ENCODE measurements at regions not wholly inside any gene's neighbourhood (a gene's known extent, or its start where the extent isn't known, plus 50 kb on each side); places are given as distances from the start of the nearest gene placed in this dataset.
"Not testable (repeated sequence)": the region's sequence is repeated elsewhere in the genome, so short reads cannot be mapped to it uniquely, and the experiment has no call there.

- no peak for DNase-seq (ENCODE audit: low read depth)
These were observed 624.2 kb upstream of the SPRY2 start for GRCh38 chr13:80965097-80965496.

GRCh38 chr13:80962855-80963254 lies 621.9 kb upstream of the SPRY2 start:
- DNase-seq (ENCODE audit: low read depth), result peak; percentile 46

GRCh38 chr13:80962173-80962572 lies 621.2 kb upstream of the SPRY2 start:
- no peak for DNase-seq (ENCODE audit: low read depth)

- no peak for DNase-seq (ENCODE audit: low read depth)
These were observed 616.2 kb upstream of the SPRY2 start for GRCh38 chr13:80957019-80957655.

- peak; percentile 70 for DNase-seq (ENCODE audit: low read depth)
These were observed 614.6 kb upstream of the SPRY2 start for GRCh38 chr13:80955501-80955900.

- no peak for DNase-seq (ENCODE audit: low read depth)
These were observed 611.2 kb upstream of the SPRY2 start for GRCh38 chr13:80952158-80952557.

- DNase-seq (ENCODE audit: low read depth), result no peak
These were observed 605.3 kb upstream of the SPRY2 start for GRCh38 chr13:80946008-80946802.

GRCh38 chr13:80945328-80945727 lies 604.4 kb upstream of the SPRY2 start:
- no peak for DNase-seq (ENCODE audit: low read depth)

- DNase-seq (ENCODE audit: low read depth), result no peak
These were observed 598.7 kb upstream of the SPRY2 start for GRCh38 chr13:80939581-80939980.

GRCh38 chr13:80931766-80932165 lies 590.8 kb upstream of the SPRY2 start:
- no peak for DNase-seq (ENCODE audit: low read depth)

GRCh38 chr13:80931118-80931517 lies 590.2 kb upstream of the SPRY2 start:
- DNase-seq (ENCODE audit: low read depth), result peak; percentile 50

- no peak for DNase-seq (ENCODE audit: low read depth)
These were observed 587.3 kb upstream of the SPRY2 start for GRCh38 chr13:80928241-80928640.

- DNase-seq (ENCODE audit: low read depth), result not testable (repeated sequence)
These were observed 585.1 kb upstream of the SPRY2 start for GRCh38 chr13:80926024-80926423.

- no peak for DNase-seq (ENCODE audit: low read depth)
These were observed 583.7 kb upstream of the SPRY2 start for GRCh38 chr13:80924596-80924995.

- DNase-seq (ENCODE audit: low read depth), result no peak
These were observed 583.0 kb upstream of the SPRY2 start for GRCh38 chr13:80923907-80924306.

- DNase-seq (ENCODE audit: low read depth), result no peak
These were observed 581.0 kb upstream of the SPRY2 start for GRCh38 chr13:80921971-80922370.

- DNase-seq (ENCODE audit: low read depth), result peak; percentile 13
These were observed 580.6 kb upstream of the SPRY2 start for GRCh38 chr13:80921541-80921940.

GRCh38 chr13:80906860-80907259 lies 565.9 kb upstream of the SPRY2 start:
- no peak for DNase-seq (ENCODE audit: low read depth)

GRCh38 chr13:80904386-80904785 lies 563.5 kb upstream of the SPRY2 start:
- DNase-seq (ENCODE audit: low read depth), result no peak

- DNase-seq (ENCODE audit: low read depth), result no peak
These were observed 563.0 kb upstream of the SPRY2 start for GRCh38 chr13:80903911-80904310.

- no peak for DNase-seq (ENCODE audit: low read depth)
These were observed 560.6 kb upstream of the SPRY2 start for GRCh38 chr13:80901530-80901929.

- DNase-seq (ENCODE audit: low read depth), result peak; percentile 9
These were observed 560.2 kb upstream of the SPRY2 start for GRCh38 chr13:80901111-80901510.

- DNase-seq (ENCODE audit: low read depth), result no peak
These were observed 559.6 kb upstream of the SPRY2 start for GRCh38 chr13:80900561-80900960.
